ENCODE measurements at regions not wholly inside any gene's neighbourhood (a gene's known extent, or its start where the extent isn't known, plus 50 kb on each side); places are given as distances from the start of the nearest gene placed in this dataset.

GRCh38 chr1:30488324-30488913 lies 235.0 kb downstream of the MATN1 start:
- no peak for DNase-seq (ENCODE audit: low read depth)
- TF ChIP-seq POLR2A (IDR thresholded peaks at IDR 0.05; ENCODE audit: extremely low read depth, insufficient read length) (no peak), MAX (IDR thresholded peaks at IDR 0.05; ENCODE audit: low read depth, low read length) (no peak), CTCF (IDR thresholded peaks at IDR 0.05; ENCODE audit: low read depth, low read length) (no peak), MYC (IDR thresholded peaks at IDR 0.05; ENCODE audit: low read depth, low read length) (no peak)
- H3K4me3 ChIP-seq (ENCODE audit: low read depth, low read length): no peak overlapping the region

DNA sequence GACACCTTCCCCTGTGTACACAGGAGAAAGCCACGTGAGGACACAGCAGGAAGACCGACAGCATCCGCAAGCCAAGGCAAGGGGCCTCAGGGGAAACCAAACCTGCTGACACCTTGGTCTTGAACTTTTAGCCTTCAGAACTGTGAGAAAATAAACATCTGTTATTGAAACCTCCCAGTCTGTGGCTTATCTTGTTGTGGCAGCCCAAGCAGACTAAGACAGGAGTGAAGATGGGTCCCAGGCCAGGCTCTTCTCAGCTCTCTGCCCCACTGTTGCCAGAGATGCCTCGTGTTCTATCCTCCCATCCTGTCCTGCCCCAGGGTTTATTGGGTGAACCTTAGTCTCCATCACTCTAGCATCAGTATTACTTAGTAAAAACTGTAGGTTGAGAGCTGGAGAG lies 236.3 kb downstream of the MATN1 start:
- no peak for TF ChIP-seq CTCF (IDR thresholded peaks at IDR 0.05; ENCODE audit: low read depth, low read length)
- no peak for TF ChIP-seq MYC (IDR thresholded peaks at IDR 0.05; ENCODE audit: low read depth, low read length)
- no peak for TF ChIP-seq POLR2A (IDR thresholded peaks at IDR 0.05; ENCODE audit: extremely low read depth, insufficient read length)
- TF ChIP-seq MAX (IDR thresholded peaks at IDR 0.05; ENCODE audit: low read depth, low read length): no peak
- no peak overlapping the region for H3K4me3 ChIP-seq (ENCODE audit: low read depth, low read length)
- no peak for DNase-seq (ENCODE audit: low read depth)

DNA sequence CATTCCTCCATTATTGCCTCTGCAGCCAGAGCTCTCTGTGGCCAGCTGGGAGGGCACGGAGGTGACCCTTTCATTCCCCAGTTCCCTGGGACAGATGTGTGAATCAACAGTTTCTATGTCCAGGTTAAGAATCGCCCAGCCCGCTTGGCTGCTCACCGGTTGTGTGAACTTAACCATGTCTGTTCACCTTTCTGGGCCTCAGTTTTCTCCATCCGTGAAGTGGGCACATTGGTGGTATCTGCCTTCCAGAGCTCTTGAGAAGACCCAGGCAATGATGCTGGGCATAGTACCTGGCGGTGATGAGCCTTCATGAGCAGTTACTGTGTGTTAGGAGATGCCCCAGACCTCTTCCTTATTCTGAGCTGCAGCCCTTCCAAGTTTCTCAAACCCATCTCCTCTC lies 238.3 kb downstream of the MATN1 start:
- no peak overlapping the region for H3K4me3 ChIP-seq (ENCODE audit: low read depth, low read length)
- TF ChIP-seq MYC (IDR thresholded peaks at IDR 0.05; ENCODE audit: low read depth, low read length) (no peak), CTCF (IDR thresholded peaks at IDR 0.05; ENCODE audit: low read depth, low read length) (no peak), MAX (IDR thresholded peaks at IDR 0.05; ENCODE audit: low read depth, low read length) (no peak), POLR2A (IDR thresholded peaks at IDR 0.05; ENCODE audit: extremely low read depth, insufficient read length) (no peak)
- no peak for DNase-seq (ENCODE audit: low read depth)

DNA sequence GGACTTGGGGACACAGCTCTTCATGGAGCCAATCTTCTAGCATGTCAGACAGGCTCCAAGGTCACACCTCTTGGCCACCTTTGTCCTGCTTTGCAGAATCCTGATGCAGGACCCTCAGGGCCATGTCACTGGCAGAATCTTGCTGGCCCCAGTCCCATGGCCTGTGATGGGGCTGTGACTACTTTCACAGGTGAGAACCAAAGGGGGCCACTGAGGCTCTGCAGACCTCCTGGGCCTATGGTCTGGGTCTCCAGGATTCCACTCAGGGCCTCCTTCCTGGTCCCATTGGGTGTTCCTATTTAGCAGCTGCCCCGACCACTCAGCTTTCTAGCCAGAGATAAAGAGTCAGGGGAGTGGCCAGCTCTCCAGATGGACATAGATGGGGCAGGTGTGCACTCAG lies 238.7 kb downstream of the MATN1 start:
- no peak overlapping the region for H3K4me3 ChIP-seq (ENCODE audit: low read depth, low read length)
- TF ChIP-seq CTCF (IDR thresholded peaks at IDR 0.05; ENCODE audit: low read depth, low read length): no peak
- no peak for TF ChIP-seq MYC (IDR thresholded peaks at IDR 0.05; ENCODE audit: low read depth, low read length)
- TF ChIP-seq POLR2A (IDR thresholded peaks at IDR 0.05; ENCODE audit: extremely low read depth, insufficient read length): no peak
- TF ChIP-seq MAX (IDR thresholded peaks at IDR 0.05; ENCODE audit: low read depth, low read length): no peak
- no peak for DNase-seq (ENCODE audit: low read depth)

GRCh38 chr1:30479575-30479974 lies 243.8 kb downstream of the MATN1 start:
- no peak overlapping the region for H3K4me3 ChIP-seq (ENCODE audit: low read depth, low read length)
- no peak for TF ChIP-seq MYC (IDR thresholded peaks at IDR 0.05; ENCODE audit: low read depth, low read length)
- DNase-seq (ENCODE audit: low read depth): no peak

DNA sequence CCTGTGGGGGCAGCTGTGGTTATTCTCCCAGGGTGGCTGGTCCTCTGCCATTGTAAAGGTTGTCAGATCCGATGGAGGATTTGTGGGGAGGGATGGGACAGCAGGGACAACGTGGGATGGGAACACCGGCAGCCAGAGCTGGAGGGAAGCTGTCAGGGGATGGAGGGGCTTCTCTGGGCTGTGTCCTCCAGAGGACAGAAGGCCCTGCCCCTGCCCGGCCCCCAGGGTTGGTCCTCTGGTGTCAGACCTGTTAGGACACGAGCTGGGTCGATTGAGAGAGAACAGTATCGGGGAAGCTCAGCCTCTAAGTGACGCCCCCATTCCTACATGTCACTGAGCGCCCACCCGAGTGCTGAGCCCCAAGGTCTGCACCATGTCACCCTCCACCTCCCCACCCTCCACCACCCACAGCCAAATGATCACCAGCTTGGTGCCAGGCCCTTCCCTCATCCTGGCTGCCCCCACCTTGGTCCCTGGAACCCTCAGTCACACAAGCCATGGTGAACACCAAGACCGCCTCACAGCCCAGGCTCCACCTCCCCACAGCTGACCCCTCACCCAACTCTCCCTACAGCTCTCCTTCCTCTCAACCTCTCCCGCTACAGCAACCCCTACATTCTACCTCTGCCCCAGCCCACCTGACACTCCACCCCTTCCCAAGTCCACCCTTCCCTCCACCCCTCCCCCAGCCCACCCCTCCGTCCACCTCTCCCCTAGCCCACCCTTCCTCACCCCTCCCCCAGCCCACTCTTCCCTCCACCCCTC lies 244.4 kb downstream of the MATN1 start:
- DNase-seq (ENCODE audit: low read depth): no peak
- H3K4me3 ChIP-seq (ENCODE audit: low read depth, low read length): no peak overlapping the region
- no peak for TF ChIP-seq MAX (IDR thresholded peaks at IDR 0.05; ENCODE audit: low read depth, low read length)
- TF ChIP-seq POLR2A (IDR thresholded peaks at IDR 0.05; ENCODE audit: extremely low read depth, insufficient read length): no peak
- no peak for TF ChIP-seq MYC (IDR thresholded peaks at IDR 0.05; ENCODE audit: low read depth, low read length)
- TF ChIP-seq CTCF (IDR thresholded peaks at IDR 0.05; ENCODE audit: low read depth, low read length): no peak

All from NB4 (cell line).